ENCODE measurements at regions not wholly inside any gene's neighbourhood (a gene's known extent, or its start where the extent isn't known, plus 50 kb on each side); places are given as distances from the start of the nearest gene placed in this dataset.

DNA sequence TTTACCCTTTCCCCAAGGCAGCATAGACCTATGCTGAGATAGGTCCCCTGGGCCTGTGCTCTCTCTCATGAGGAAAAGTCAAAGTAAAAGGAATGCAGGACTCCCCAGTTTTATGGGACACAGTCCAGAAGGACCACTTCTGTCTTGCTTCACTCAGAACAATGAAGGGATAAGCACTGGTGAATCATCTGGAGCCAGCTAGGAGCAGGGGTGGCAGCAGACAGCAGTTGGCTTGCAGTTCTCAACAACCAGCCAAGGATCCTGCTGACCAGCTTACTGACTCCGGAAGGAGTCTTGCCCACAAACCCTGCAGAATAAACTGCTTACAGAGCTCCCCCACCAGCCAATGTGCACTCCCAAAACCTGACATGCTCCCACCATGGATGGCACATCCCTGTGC is 152.1 kb upstream of the GHITM start:
- TF ChIP-seq, protein P1, sequence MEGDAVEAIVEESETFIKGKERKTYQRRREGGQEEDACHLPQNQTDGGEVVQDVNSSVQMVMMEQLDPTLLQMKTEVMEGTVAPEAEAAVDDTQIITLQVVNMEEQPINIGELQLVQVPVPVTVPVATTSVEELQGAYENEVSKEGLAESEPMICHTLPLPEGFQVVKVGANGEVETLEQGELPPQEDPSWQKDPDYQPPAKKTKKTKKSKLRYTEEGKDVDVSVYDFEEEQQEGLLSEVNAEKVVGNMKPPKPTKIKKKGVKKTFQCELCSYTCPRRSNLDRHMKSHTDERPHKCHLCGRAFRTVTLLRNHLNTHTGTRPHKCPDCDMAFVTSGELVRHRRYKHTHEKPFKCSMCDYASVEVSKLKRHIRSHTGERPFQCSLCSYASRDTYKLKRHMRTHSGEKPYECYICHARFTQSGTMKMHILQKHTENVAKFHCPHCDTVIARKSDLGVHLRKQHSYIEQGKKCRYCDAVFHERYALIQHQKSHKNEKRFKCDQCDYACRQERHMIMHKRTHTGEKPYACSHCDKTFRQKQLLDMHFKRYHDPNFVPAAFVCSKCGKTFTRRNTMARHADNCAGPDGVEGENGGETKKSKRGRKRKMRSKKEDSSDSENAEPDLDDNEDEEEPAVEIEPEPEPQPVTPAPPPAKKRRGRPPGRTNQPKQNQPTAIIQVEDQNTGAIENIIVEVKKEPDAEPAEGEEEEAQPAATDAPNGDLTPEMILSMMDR (IDR thresholded peaks at IDR 0.05; ENCODE audit: low read depth, low read length) = no peak
- Histone ChIP-seq H3K4me1 (peaks cover 5% of the 10 kb centered on the region), H3K27me3 (no peaks in the 10 kb centered on the region), H3K9me3 (no peaks in the 10 kb centered on the region), H3K4me3 (ENCODE audit: low read depth, low read length) (no peak overlapping the region), H3K36me3 (no peaks in the 10 kb centered on the region)
- no peak for DNase-seq

DNA sequence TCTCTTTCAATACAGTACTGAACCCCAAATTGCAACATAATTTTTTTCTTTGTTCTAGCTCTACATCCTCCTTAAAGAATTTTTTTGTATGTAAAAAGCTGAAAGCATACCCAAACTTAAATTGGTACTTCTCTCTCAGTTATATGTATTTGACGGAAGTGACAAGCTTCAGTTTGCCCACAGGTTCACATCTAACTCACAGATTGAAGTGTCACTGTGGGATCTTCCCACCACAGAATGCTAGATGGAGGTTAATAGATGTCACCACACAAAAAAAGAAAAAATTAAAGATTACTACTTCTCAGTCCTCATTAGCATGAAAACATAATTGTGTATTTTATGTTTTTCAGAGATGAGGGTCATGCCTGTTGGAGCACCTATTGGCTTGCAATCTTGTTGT is 150.9 kb upstream of the GHITM start:
- Histone ChIP-seq H3K9me3 (no peaks in the 10 kb centered on the region), H3K4me1 (no peaks in the 10 kb centered on the region), H3K36me3 (no peaks in the 10 kb centered on the region), H3K27me3 (no peaks in the 10 kb centered on the region), H3K4me3 (ENCODE audit: low read depth, low read length) (no peak overlapping the region)
- TF ChIP-seq, protein P1 (IDR thresholded peaks at IDR 0.05; ENCODE audit: low read depth, low read length) = no peak
- no peak for DNase-seq

DNA sequence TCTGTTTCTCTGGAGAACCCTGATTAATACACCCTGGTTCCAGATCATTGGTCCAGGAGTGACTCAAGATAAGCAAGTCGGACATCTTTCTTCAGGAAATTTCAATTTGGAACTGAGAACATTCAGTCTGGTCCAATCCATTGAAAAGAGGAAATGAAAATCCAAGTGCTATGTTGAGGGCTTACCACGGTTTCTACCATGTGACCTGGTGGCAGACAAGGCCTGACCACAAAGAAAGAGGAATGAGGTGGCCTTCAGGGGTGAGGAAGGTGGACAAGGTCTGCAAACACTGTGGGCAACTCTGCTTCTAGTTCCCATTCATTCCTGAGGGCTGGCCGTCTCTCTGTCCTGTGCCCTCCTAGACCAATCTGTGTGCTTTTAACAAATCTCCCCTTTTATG is 149.2 kb upstream of the GHITM start:
- Histone ChIP-seq H3K27me3 (no peaks in the 10 kb centered on the region), H3K36me3 (no peaks in the 10 kb centered on the region), H3K9me3 (no peaks in the 10 kb centered on the region), H3K4me1 (no peaks in the 10 kb centered on the region), H3K4me3 (ENCODE audit: low read depth, low read length) (no peak overlapping the region)
- DNase-seq = no peak
- TF ChIP-seq, protein P1 (IDR thresholded peaks at IDR 0.05; ENCODE audit: low read depth, low read length) = no peak

DNA sequence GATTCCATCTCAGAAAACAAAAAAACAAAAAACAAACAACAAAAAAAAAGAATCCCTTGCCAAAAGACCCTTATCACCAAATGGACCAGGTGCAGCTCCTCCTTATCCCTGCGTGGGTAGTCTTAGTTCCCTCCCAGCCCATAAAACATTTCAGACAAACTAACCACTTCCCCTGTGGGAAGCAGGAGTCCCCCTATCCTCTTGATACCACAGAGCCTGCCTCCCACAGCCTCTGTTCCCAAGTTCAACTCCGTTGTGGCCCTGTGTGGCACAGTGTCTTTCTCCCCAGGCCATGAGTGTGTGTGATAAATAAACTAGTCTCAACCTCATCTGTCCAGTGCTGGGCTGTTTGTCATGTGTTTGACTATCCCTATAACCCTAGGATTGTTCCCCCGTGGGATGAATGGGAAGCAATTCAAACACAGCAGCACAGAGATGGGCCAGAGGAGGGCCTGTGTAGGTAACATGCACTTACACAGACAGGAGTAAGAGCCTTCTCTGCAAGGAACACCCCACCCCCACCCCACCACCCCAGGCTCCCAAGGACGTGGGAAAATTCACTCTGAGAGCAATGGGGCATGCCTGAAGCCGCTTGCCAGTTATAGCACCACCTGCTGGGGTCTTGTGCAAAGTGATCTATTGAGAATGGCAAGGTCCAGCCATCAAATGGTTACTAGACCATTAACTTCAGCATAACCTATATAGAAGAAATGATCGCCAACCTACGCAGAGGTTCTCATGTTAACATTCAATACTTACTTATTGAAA is 147.1 kb upstream of the GHITM start:
- no peak overlapping the region for H3K4me3 ChIP-seq (ENCODE audit: low read depth, low read length)

DNA sequence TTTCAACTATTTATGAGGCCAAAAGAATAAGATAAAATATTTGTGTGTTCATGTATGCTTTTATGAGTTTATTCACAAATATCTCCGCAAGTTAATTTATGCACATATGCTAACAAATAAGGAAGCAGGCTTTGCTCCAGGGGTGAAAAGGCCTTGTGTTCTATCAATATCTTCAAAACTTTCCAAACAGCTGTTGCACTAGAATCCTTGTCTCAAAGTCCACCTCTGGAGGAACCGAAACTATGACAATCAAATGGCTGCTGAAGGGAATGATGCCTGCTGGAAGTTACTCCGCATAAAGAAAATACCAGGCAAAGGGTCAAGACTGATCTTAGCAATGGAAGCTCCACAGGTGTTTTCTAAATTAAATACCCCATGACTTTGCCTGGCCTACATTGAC is 145.0 kb upstream of the GHITM start:
- DNase-seq = no peak
- TF ChIP-seq, protein P1 (IDR thresholded peaks at IDR 0.05; ENCODE audit: low read depth, low read length) = no peak
- H3K4me1 ChIP-seq = no peaks in the 10 kb centered on the region
- H3K36me3 ChIP-seq = no peaks in the 10 kb centered on the region
- no peaks in the 10 kb centered on the region for H3K27me3 ChIP-seq
- H3K4me3 ChIP-seq (ENCODE audit: low read depth, low read length) = no peak overlapping the region
- no peaks in the 10 kb centered on the region for H3K9me3 ChIP-seq

More for the DNA sequence above, 147.1 kb upstream of the GHITM start:
- TF ChIP-seq, protein P1 (IDR thresholded peaks at IDR 0.05; ENCODE audit: low read depth, low read length) = peak; percentile 76
- H3K9me3 ChIP-seq = no peaks in the 10 kb centered on the region
- no peaks in the 10 kb centered on the region for H3K36me3 ChIP-seq
- no peaks in the 10 kb centered on the region for H3K27me3 ChIP-seq
- peak; percentile 57 for DNase-seq
- H3K4me1 ChIP-seq = no peaks in the 10 kb centered on the region

DNA sequence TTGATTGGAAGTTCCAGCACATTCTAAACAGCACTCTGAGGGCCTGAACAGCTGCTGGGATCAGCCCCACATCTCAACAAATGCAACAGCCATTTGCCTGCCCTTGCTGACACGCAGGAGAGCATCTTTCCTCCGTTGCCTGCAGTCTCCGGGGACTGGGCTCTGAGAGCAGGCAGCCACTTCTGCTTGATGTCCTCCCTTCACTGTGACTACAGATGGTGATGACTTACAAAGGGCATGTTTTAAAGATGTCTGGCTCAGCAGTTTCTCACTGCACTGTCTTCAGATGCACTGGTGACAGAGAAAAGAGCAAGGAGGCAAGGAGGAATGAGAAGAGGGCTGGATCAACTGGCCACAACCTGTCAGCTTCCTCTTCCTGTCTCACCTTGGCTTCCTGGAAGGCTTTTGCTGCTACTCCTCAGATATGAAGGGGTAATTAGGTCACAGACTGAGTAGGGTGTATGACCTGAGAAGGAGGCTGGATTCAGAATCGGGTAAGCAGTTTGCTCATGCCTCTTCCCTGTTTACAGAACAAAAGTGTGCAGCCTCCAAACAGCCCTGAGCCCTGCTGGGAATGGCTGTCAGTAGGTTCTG is 143.5 kb upstream of the GHITM start:
- no peak overlapping the region for H3K4me3 ChIP-seq (ENCODE audit: low read depth, low read length)
- H3K36me3 ChIP-seq = no peaks in the 10 kb centered on the region
- TF ChIP-seq, protein P1 (IDR thresholded peaks at IDR 0.05; ENCODE audit: low read depth, low read length) = no peak
- H3K9me3 ChIP-seq = no peaks in the 10 kb centered on the region
- H3K27me3 ChIP-seq = no peaks in the 10 kb centered on the region
- H3K4me1 ChIP-seq = no peaks in the 10 kb centered on the region
- no peak for DNase-seq

Data from BE2C (cell line).